OCI-LY7 (cell line): ENCODE measurements at regions not wholly inside any gene's neighbourhood (a gene's known extent, or its start where the extent isn't known, plus 50 kb on each side); places are given as distances from the start of the nearest gene placed in this dataset.
"Not testable (repeated sequence)": the region's sequence is repeated elsewhere in the genome, so short reads cannot be mapped to it uniquely, and the experiment has no call there.

Experiments
- BruUV-seq: library from RNA; stranded (reverse); fragments of 400-500 nt; replicated peaks from 2 replicates; lab custom pipeline; 2021; lab: Mats Ljungman, UMichigan
- CTCF ChIA-PET: fragments of 300-600 bp; sonication (Branson Sonifier 250); formaldehyde crosslinking; loops from one replicate; lab custom pipeline; 2022; ENCODE audit warnings: antibody characterized with exemption; ENCODE audit not compliant: unreplicated experiment; lab: Charles Lee
- POLR2A ChIA-PET: fragments of 300-600 bp; sonication (Branson Sonifier 250); formaldehyde crosslinking; loops from one replicate; lab custom pipeline; 2022; ENCODE audit warnings: antibody characterized with exemption; lab: Charles Lee
- DNase-seq: peaks from one replicate; pipeline ENCODE4 v3.0.0-alpha.2; 2015; ENCODE audit warnings: low spot score
- H2AFZ ChIP-seq: fragments of 200-600 bp; sonication (generic), shearing (Covaris generic); 2 replicates; pipeline ENCODE4 v1.6.1; 2014; ENCODE audit warnings: mild to moderate bottlenecking, antibody characterized with exemption, low read length, moderate library complexity
- H3K27ac ChIP-seq: fragments of 200-600 bp; sonication (generic); 2 replicates; pipeline ENCODE4 v1.5.1; 2014; ENCODE audit warnings: mixed run types, low read depth, mild to moderate bottlenecking, moderate library complexity, low read length, inconsistent platforms; ENCODE audit not compliant: poor library complexity, severe bottlenecking
- H3K36me3 ChIP-seq: fragments of 200-600 bp; sonication (generic); 2 replicates; pipeline ENCODE4 v1.6.1; 2014; ENCODE audit warnings: mild to moderate bottlenecking, antibody characterized with exemption, low read length, moderate library complexity, mixed read lengths; ENCODE audit not compliant: insufficient read depth
- H3K4me1 ChIP-seq: fragments of 200-600 bp; sonication (generic); 2 replicates; pipeline ENCODE4 v1.5.1; 2014; ENCODE audit warnings: mild to moderate bottlenecking, low read length; ENCODE audit not compliant: insufficient read depth, poor library complexity, severe bottlenecking
- H3K4me2 ChIP-seq: fragments of 200-600 bp; sonication (generic); 2 replicates; pipeline ENCODE4 v1.6.1; 2014; ENCODE audit warnings: mild to moderate bottlenecking, low read length
- H3K4me3 ChIP-seq: fragments of 200-600 bp; sonication (generic); 2 replicates; pipeline ENCODE4 v1.5.1; 2014; ENCODE audit warnings: mild to moderate bottlenecking, low read depth, low read length; ENCODE audit not compliant: poor library complexity, severe bottlenecking
- H3K79me2 ChIP-seq: fragments of 200-600 bp; sonication (generic); 2 replicates; pipeline ENCODE4 v1.6.1; 2016; ENCODE audit warnings: low read depth, mild to moderate bottlenecking, low read length, moderate library complexity, mixed read lengths; ENCODE audit not compliant: insufficient read depth
- H3K9me2 ChIP-seq: fragments of 200-600 bp; sonication (generic); 2 replicates; pipeline ENCODE4 v1.6.1; 2016; ENCODE audit warnings: mild to moderate bottlenecking, low read length, mixed read lengths; ENCODE audit not compliant: insufficient read depth
- H3K9me3 ChIP-seq: fragments of 200-600 bp; sonication (generic); 2 replicates; pipeline ENCODE4 v1.6.1; 2014; ENCODE audit warnings: mild to moderate bottlenecking, mixed run types, low read length, mixed read lengths
- H4K20me1 ChIP-seq: fragments of 200-600 bp; sonication (generic); 2 replicates; pipeline ENCODE4 v1.6.1; 2014; ENCODE audit warnings: mild to moderate bottlenecking, antibody characterized with exemption, low read length, moderate library complexity, mixed read lengths; ENCODE audit not compliant: insufficient read depth
- EZH2phosphoT487 ChIP-seq: fragments of 200-600 bp; sonication (generic); IDR thresholded peaks from 2 replicates; pipeline ENCODE4 v1.6.1; 2018; ENCODE audit warnings: low read depth, borderline replicate concordance, mild to moderate bottlenecking, mixed run types, antibody characterized with exemption, low read length, moderate library complexity, mixed read lengths
- intact Hi-C: fragments of 100-400 bp; cut with micrococcal nuclease; formaldehyde crosslinking; loops from one replicate; pipeline ENCODE4 v1.10.0; 2022; ENCODE audit not compliant: unreplicated experiment
- TF ChIP-seq, protein P1 (sequence below): fragments of 200-600 bp; sonication (generic); conservative IDR thresholded peaks from 2 replicates; pipeline ENCODE4 v1.5.1; 2014; ENCODE audit warnings: mild to moderate bottlenecking, antibody characterized with exemption, low read length, moderate library complexity, mixed read lengths

DNA sequence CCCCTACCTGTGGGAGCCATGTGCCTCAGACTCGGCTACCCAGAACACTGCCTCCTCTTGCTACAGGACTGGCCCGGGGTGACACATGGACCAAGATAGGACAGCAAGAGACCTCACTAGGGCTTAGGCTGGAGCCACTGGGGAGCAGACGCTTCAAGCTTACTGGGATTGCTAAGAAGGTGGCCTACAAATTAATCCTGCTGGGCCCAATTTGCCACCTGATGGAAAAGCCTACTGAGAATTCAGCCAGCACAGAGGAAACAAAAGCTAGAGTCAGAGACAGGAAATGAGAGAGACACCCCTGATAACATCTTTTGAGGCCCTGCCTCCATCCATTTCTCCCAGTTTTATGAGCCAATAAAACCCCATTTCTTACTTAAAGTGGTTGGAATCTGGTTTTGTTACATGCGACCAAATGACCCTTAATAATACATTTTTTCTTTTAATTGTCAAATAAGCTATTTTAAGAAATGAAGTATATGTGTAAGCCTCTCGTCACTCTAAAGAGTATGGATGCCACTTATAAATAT is 282.1 kb downstream of the CXCL12 start:
- H3K9me3 ChIP-seq = no peaks in the 10 kb centered on the region
- H3K36me3 ChIP-seq = no peaks in the 10 kb centered on the region
- H3K4me3 ChIP-seq = no peak overlapping the region
- H3K27ac ChIP-seq = no peak overlapping the region
- ChIA-PET CTCF (no interaction called here), POLR2A (no interaction called here)
- no peaks in the 10 kb centered on the region for H3K9me2 ChIP-seq
- no TSS peak for BruUV-seq
- H2AFZ ChIP-seq = no peak overlapping the region
- no peaks in the 10 kb centered on the region for H3K79me2 ChIP-seq
- TF ChIP-seq, protein P1, sequence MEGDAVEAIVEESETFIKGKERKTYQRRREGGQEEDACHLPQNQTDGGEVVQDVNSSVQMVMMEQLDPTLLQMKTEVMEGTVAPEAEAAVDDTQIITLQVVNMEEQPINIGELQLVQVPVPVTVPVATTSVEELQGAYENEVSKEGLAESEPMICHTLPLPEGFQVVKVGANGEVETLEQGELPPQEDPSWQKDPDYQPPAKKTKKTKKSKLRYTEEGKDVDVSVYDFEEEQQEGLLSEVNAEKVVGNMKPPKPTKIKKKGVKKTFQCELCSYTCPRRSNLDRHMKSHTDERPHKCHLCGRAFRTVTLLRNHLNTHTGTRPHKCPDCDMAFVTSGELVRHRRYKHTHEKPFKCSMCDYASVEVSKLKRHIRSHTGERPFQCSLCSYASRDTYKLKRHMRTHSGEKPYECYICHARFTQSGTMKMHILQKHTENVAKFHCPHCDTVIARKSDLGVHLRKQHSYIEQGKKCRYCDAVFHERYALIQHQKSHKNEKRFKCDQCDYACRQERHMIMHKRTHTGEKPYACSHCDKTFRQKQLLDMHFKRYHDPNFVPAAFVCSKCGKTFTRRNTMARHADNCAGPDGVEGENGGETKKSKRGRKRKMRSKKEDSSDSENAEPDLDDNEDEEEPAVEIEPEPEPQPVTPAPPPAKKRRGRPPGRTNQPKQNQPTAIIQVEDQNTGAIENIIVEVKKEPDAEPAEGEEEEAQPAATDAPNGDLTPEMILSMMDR = no peak
- no peak for TF ChIP-seq EZH2phosphoT487
- no peaks in the 10 kb centered on the region for H4K20me1 ChIP-seq
- no peak overlapping the region for H3K4me2 ChIP-seq
- DNase-seq = no peak
- no peaks in the 10 kb centered on the region for H3K4me1 ChIP-seq
- intact Hi-C loops = no loop called here

DNA sequence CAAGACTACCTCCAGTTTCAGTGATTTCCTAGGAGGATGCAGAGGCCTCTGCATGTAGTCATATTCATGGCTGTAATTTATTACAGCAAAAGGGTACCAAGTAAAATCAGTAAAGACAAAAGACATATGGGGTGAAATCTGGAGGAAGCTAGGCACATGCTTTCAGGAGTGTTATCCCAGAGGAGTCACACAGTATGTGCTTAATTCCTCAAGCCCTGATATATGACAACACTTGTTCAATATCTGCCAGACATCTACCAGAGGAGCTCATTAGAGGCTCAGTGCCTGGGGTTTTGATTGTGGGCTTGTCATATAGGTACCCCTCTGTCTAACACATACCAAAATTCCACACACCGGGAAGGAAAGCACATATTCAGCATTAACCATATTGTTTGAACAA is 283.8 kb downstream of the CXCL12 start:
- Histone ChIP-seq H3K4me2 (no peak overlapping the region), H3K27ac (no peak overlapping the region), H3K9me2 (no peaks in the 10 kb centered on the region), H3K4me1 (no peaks in the 10 kb centered on the region), H4K20me1 (no peaks in the 10 kb centered on the region), H3K4me3 (no peak overlapping the region), H3K9me3 (no peaks in the 10 kb centered on the region), H3K36me3 (no peaks in the 10 kb centered on the region), H3K79me2 (no peaks in the 10 kb centered on the region), H2AFZ (no peak overlapping the region)
- TF ChIP-seq, protein P1 = no peak
- no peak for TF ChIP-seq EZH2phosphoT487
- BruUV-seq = no TSS peak
- no peak for DNase-seq
- ChIA-PET CTCF (no interaction called here), POLR2A (interaction anchor here (0.8 kb wide), 1 partner anchor 282 kb away, joined by 3 read pairs; no protein-coding TSS in a partner anchor)
- intact Hi-C loops = no loop called here

DNA sequence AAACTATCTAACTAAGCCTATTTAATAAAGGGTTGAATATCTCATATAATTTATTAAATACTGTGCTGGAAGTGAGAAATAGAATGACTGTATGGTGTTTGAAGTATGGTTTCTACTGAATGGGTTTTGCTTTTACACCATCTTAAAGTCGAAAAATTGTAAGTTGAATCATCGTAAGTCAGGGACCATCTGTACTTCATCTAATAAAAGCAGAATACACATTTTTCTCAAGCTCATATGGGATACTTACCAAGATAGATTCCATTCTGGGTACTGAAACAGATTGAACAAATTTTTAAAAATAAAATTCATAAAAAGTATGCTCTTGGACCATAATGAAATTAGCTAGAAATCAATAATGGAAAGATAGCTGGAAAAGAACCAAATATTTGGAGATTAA is 285.4 kb downstream of the CXCL12 start:
- Histone ChIP-seq H3K4me1 (no peaks in the 10 kb centered on the region), H3K79me2 (no peaks in the 10 kb centered on the region), H3K27ac (no peak overlapping the region), H3K4me3 (no peak overlapping the region), H4K20me1 (no peaks in the 10 kb centered on the region), H3K9me3 (no peaks in the 10 kb centered on the region), H2AFZ (no peak overlapping the region), H3K4me2 (no peak overlapping the region), H3K36me3 (no peaks in the 10 kb centered on the region), H3K9me2 (no peaks in the 10 kb centered on the region)
- no peak for DNase-seq
- BruUV-seq = no TSS peak
- TF ChIP-seq EZH2phosphoT487 = no peak
- TF ChIP-seq, protein P1 = no peak
- ChIA-PET CTCF (no interaction called here), POLR2A (no interaction called here)
- intact Hi-C loops = no loop called here

DNA sequence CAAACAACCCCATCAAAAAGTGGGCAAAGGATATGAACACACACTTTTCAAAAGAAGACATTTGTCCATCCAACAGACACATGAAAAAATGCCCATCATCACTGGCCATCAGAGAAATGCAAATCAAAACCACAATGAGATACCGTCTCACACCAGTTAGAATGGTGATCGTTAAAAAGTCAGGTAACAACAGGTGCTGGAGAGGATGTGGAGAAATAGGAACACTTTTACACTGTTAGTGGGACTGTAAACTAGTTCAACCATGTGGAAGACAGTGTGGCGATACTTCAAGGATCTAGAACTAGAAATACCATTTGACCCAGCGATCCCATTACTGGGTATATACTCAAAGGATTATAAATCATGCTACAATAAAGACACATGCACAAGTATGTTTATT is 288.7 kb downstream of the CXCL12 start:
- H3K9me2 ChIP-seq, BruUV-seq, H4K20me1 ChIP-seq, H2AFZ ChIP-seq, H3K4me2 ChIP-seq, POLR2A ChIA-PET, H3K9me3 ChIP-seq, DNase-seq, CTCF ChIA-PET, intact Hi-C loops, H3K4me3 ChIP-seq, H3K79me2 ChIP-seq, H3K36me3 ChIP-seq, H3K27ac ChIP-seq, H3K4me1 ChIP-seq: not testable (repeated sequence)
